Trophoblast cell (in vitro differentiated cells and primary cell): ENCODE measurements at regions not wholly inside any gene's neighbourhood (a gene's known extent, or its start where the extent isn't known, plus 50 kb on each side); places are given as distances from the start of the nearest gene placed in this dataset.

Source experiments
- DNase-seq, 2 donors: peaks; one replicate each; pipeline ENCODE4 v3.0.0-alpha.2; 2016
- H2AFZ ChIP-seq: 2 replicates; pipeline ENCODE4 v1.6.1; 2013; ENCODE audit warnings: low read length, moderate library complexity, mild to moderate bottlenecking; ENCODE audit not compliant: insufficient read depth, poor library complexity
- H2AK5ac ChIP-seq: 2 replicates; pipeline ENCODE4 v1.6.1; 2013; ENCODE audit warnings: mild to moderate bottlenecking, low read length
- H2BK120ac ChIP-seq: 2 replicates; pipeline ENCODE4 v1.6.1; 2013; ENCODE audit warnings: low read length, mild to moderate bottlenecking, moderate library complexity; ENCODE audit not compliant: insufficient read depth, poor library complexity
- H2BK12ac ChIP-seq: 2 replicates; pipeline ENCODE4 v1.6.1; 2013; ENCODE audit warnings: mild to moderate bottlenecking, low read length, moderate library complexity
- H2BK5ac ChIP-seq: 2 replicates; pipeline ENCODE4 v1.6.1; 2013; ENCODE audit warnings: low read length, low read depth, moderate library complexity, mild to moderate bottlenecking; ENCODE audit not compliant: poor library complexity
- H3K14ac ChIP-seq: 2 replicates; pipeline ENCODE4 v1.6.1; 2013; ENCODE audit warnings: mild to moderate bottlenecking, low read length
- H3K18ac ChIP-seq: 2 replicates; pipeline ENCODE4 v1.6.1; 2013; ENCODE audit warnings: mild to moderate bottlenecking, low read length
- H3K23ac ChIP-seq: 2 replicates; pipeline ENCODE4 v1.6.1; 2013; ENCODE audit warnings: low read length
- H3K27ac ChIP-seq: 2 replicates; pipeline ENCODE4 v1.5.1; 2013; ENCODE audit warnings: low read depth, mild to moderate bottlenecking, inconsistent platforms, low read length, moderate library complexity
- H3K27me3 ChIP-seq: 2 replicates; pipeline ENCODE4 v1.6.1; 2013; ENCODE audit warnings: inconsistent platforms, mild to moderate bottlenecking, low read length, moderate library complexity; ENCODE audit not compliant: insufficient read depth
- H3K36me3 ChIP-seq, 2 experiments: 1 replicate in 1 of 2; 2 replicates in 1 of 2; pipeline ENCODE4 v1.6.1; 2013; ENCODE audit warnings: low read length in 2 of 2, mild to moderate bottlenecking in 2 of 2, moderate library complexity in 1 of 2; ENCODE audit not compliant: insufficient read depth in 2 of 2, control insufficient read depth in 1 of 2
- H3K4ac ChIP-seq: 2 replicates; pipeline ENCODE4 v1.6.1; 2013; ENCODE audit warnings: low read depth, mild to moderate bottlenecking, low read length, moderate library complexity
- H3K4me1 ChIP-seq, 2 experiments: 1 replicate in 1 of 2; 2 replicates in 1 of 2; pipeline ENCODE4 v1.6.1; 2013; ENCODE audit warnings: low read length in 2 of 2, mild to moderate bottlenecking in 2 of 2, moderate library complexity in 1 of 2; ENCODE audit not compliant: insufficient read depth in 2 of 2, control insufficient read depth in 1 of 2
- H3K4me2 ChIP-seq: 2 replicates; pipeline ENCODE4 v1.6.1; 2013; ENCODE audit warnings: inconsistent platforms, mild to moderate bottlenecking, low read length, moderate library complexity
- H3K4me3 ChIP-seq: 2 replicates; pipeline ENCODE4 v1.5.1; 2013; ENCODE audit warnings: mild to moderate bottlenecking, low read depth, low read length, inconsistent platforms
- H3K79me1 ChIP-seq: one replicate; pipeline ENCODE4 v1.6.1; 2013; ENCODE audit warnings: low read length
- H3K79me2 ChIP-seq: 2 replicates; pipeline ENCODE4 v1.6.1; 2013; ENCODE audit warnings: low read length, mild to moderate bottlenecking; ENCODE audit not compliant: control insufficient read depth, insufficient read depth, poor library complexity
- H3K9ac ChIP-seq: 2 replicates; pipeline ENCODE4 v1.6.1; 2013; ENCODE audit warnings: mild to moderate bottlenecking, low read length
- H3K9me3 ChIP-seq: 2 replicates; pipeline ENCODE4 v1.6.1; 2013; ENCODE audit warnings: low read depth, mild to moderate bottlenecking, control low read depth, inconsistent platforms, low read length; ENCODE audit not compliant: insufficient read depth
- H4K12ac ChIP-seq: 2 replicates; pipeline ENCODE4 v1.6.1; 2013; ENCODE audit warnings: low read depth, mild to moderate bottlenecking, low read length, moderate library complexity
- H4K8ac ChIP-seq: 2 replicates; pipeline ENCODE4 v1.6.1; 2013; ENCODE audit warnings: low read depth, mild to moderate bottlenecking, low read length, moderate library complexity
- H4K91ac ChIP-seq: one replicate; pipeline ENCODE4 v1.6.1; 2013; ENCODE audit warnings: low read depth, mild to moderate bottlenecking, low read length, moderate library complexity
- WGBS: extraction: QIAGEN DNeasy Blood & Tissue Kit; methylation state at CpG from one replicate; pipeline ENCODE4 v1.1.7; 2013; ENCODE audit warnings: missing lambda C conversion rate; ENCODE audit not compliant: insufficient read length, insufficient coverage; ENCODE audit errors: extremely low coverage; 5-methylcytosine and 5-hydroxymethylcytosine counted together

DNA sequence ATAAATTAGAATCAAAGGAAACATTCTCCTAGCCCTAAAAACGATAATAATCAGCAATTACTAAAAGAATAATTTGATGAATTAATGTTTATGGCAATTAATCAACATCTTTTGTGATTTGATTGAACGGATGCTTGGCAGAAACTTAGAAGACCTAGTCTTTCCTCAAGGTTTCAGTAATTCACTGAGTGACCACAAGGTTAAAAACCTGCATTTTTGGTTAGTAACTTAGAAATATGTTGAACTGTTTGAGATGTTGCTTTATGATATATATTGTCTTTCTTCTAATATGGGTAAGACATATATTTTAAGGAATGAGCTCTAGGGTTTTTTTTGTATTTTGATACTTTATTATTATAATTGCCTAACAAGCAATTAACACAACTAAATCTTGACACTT, 793.0 kb upstream of the NDST4 start:
- Histone ChIP-seq H3K79me1 (no peaks in the 10 kb centered on the region), H3K4me1 (no peaks in the 10 kb centered on the region), H3K9me3 (peaks cover 5% of the 10 kb centered on the region), H3K79me2 (no peaks in the 10 kb centered on the region), H2BK5ac (no peak overlapping the region), H3K9ac (no peak overlapping the region), H3K36me3 (no peaks in the 10 kb centered on the region), H2BK120ac (no peak overlapping the region), H3K27me3 (no peaks in the 10 kb centered on the region), H3K18ac (no peak overlapping the region), H3K27ac (no peak overlapping the region), H4K91ac (no peak overlapping the region), H3K23ac (no peak overlapping the region), H4K12ac (no peak overlapping the region), H3K14ac (no peak overlapping the region), H2BK12ac (no peak overlapping the region), H4K8ac (no peak overlapping the region), H3K4me2 (no peak overlapping the region), H3K4ac (no peak overlapping the region), H2AFZ (no peak overlapping the region), H2AK5ac (no peak overlapping the region), H3K4me3 (no peak overlapping the region)
- no peak for DNase-seq
- WGBS: no CpG with 5 or more reads among the region's 2 CpGs

- Histone ChIP-seq H3K36me3 (no peaks in the 10 kb centered on the region), H3K27ac (no peak overlapping the region), H3K4me2 (no peak overlapping the region), H2BK12ac (no peak overlapping the region), H3K4me3 (no peak overlapping the region), H2BK5ac (no peak overlapping the region), H4K91ac (no peak overlapping the region), H3K4ac (no peak overlapping the region), H3K14ac (no peak overlapping the region), H3K18ac (no peak overlapping the region), H3K79me1 (no peaks in the 10 kb centered on the region), H3K9me3 (no peaks in the 10 kb centered on the region), H3K9ac (no peak overlapping the region), H2AFZ (no peak overlapping the region), H3K4me1 (no peaks in the 10 kb centered on the region), H4K8ac (no peak overlapping the region), H3K27me3 (no peaks in the 10 kb centered on the region), H4K12ac (no peak overlapping the region), H2AK5ac (no peak overlapping the region), H2BK120ac (no peak overlapping the region), H3K79me2 (no peaks in the 10 kb centered on the region), H3K23ac (no peak overlapping the region)
- no CpG with 5 or more reads among the region's 1 CpG for WGBS
- DNase-seq: no peak
Measured at GRCh38 chr4:115883847-115884246, 770.4 kb upstream of the NDST4 start.

DNA sequence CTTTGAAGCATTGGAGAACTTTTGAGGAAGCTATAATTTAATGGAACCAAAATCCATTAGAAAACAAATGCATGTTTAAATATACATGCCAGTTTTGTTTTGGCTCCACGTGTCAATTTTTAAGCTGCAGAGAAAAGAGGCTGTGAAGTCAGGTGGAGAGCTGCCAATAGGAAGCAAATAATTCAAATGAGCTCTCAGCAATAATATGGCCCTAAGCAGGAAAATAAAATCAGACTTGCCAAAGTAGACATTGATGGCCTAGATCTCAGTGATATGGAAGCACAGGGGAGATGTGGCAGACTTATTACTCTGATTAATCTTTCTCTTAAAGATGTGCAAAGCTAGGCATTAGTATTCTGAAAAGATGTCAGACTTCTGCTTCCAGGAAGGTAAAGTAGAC, 769.8 kb upstream of the NDST4 start:
- Histone ChIP-seq H2BK120ac (no peak overlapping the region), H3K36me3 (no peaks in the 10 kb centered on the region), H3K4ac (no peak overlapping the region), H3K4me3 (no peak overlapping the region), H4K91ac (no peak overlapping the region), H3K27ac (no peak overlapping the region), H2BK5ac (no peak overlapping the region), H3K23ac (no peak overlapping the region), H3K9ac (no peak overlapping the region), H3K14ac (no peak overlapping the region), H2AK5ac (no peak overlapping the region), H3K27me3 (no peaks in the 10 kb centered on the region), H3K79me2 (no peaks in the 10 kb centered on the region), H4K8ac (no peak overlapping the region), H3K79me1 (no peaks in the 10 kb centered on the region), H3K4me2 (no peak overlapping the region), H2BK12ac (no peak overlapping the region), H3K18ac (no peak overlapping the region), H3K9me3 (no peaks in the 10 kb centered on the region), H2AFZ (no peak overlapping the region), H3K4me1 (no peaks in the 10 kb centered on the region), H4K12ac (no peak overlapping the region)
- no CpG with 5 or more reads among the region's 1 CpG for WGBS
- DNase-seq: no peak

GRCh38 chr4:115873048-115873447, 759.6 kb upstream of the NDST4 start:
- no peak overlapping the region for H4K12ac ChIP-seq

More at GRCh38 chr4:115873048-115873447, 759.6 kb upstream of the NDST4 start:
- no CpG with 5 or more reads among the region's 2 CpGs for WGBS
- no peak overlapping the region for H4K8ac ChIP-seq
- no peaks in the 10 kb centered on the region for H3K79me2 ChIP-seq
- H2BK12ac ChIP-seq: no peak overlapping the region
- no peak overlapping the region for H2AK5ac ChIP-seq
- no peak overlapping the region for H3K4me3 ChIP-seq
- no peak overlapping the region for H3K9ac ChIP-seq
- no peaks in the 10 kb centered on the region for H3K79me1 ChIP-seq
- no peaks in the 10 kb centered on the region for H3K4me1 ChIP-seq
- no peak overlapping the region for H3K27ac ChIP-seq
- H3K4ac ChIP-seq: no peak overlapping the region
- DNase-seq: no peak
- H3K27me3 ChIP-seq: no peaks in the 10 kb centered on the region
- H3K36me3 ChIP-seq: no peaks in the 10 kb centered on the region
- H2BK5ac ChIP-seq: no peak overlapping the region
- H3K14ac ChIP-seq: no peak overlapping the region
- H3K23ac ChIP-seq: no peak overlapping the region
- H2BK120ac ChIP-seq: no peak overlapping the region
- no peak overlapping the region for H3K18ac ChIP-seq
- H2AFZ ChIP-seq: no peak overlapping the region
- H3K4me2 ChIP-seq: no peak overlapping the region
- H4K91ac ChIP-seq: no peak overlapping the region
- H3K9me3 ChIP-seq: peaks cover 2% of the 10 kb centered on the region
